Psoas muscle (tissue), 7 donors: ENCODE measurements at regions not wholly inside any gene's neighbourhood (a gene's known extent, or its start where the extent isn't known, plus 50 kb on each side); places are given as distances from the start of the nearest gene placed in this dataset.
A peak's percentile ranks its signal among the peaks of the same experiment; 100 is the strongest.

Experiments
- ATAC-seq, 4 donors: fragments of 200-7000 bp; cut with Tn5 transposase; one replicate each; pipeline ENCODE4 v1.9.1; 2020; ENCODE audit warnings: moderate library complexity in 3 of 4, mild to moderate bottlenecking in 2 of 4
- DNase-seq, 2 donors: peaks; one replicate each; pipeline ENCODE4 v3.0.0-alpha.2; 2020
- H3K27ac ChIP-seq: fragments of 200-600 bp; one replicate; pipeline ENCODE4 v1.8.0; 2022
- H3K27me3 ChIP-seq, 3 donors: fragments of 200-600 bp in 1 of 3; one replicate each; pipeline versions ENCODE4 v1.6.1 to v1.8.0; 2013 to 2022; ENCODE audit warnings: low read length in 2 of 3, mild to moderate bottlenecking in 2 of 3, moderate library complexity in 1 of 3; ENCODE audit not compliant: insufficient read depth in 3 of 3
- H3K36me3 ChIP-seq, 2 donors: fragments of 200-600 bp in 1 of 2; one replicate each; pipeline versions ENCODE4 v1.6.1 to v1.8.0; 2013 to 2022; ENCODE audit warnings: low read depth in 1 of 2, mild to moderate bottlenecking in 1 of 2, moderate library complexity in 1 of 2; ENCODE audit not compliant: insufficient read depth in 1 of 2
- H3K4me1 ChIP-seq: fragments of 200-600 bp; one replicate; pipeline ENCODE4 v1.8.0; 2022
- H3K4me3 ChIP-seq: fragments of 200-600 bp; one replicate; pipeline ENCODE4 v1.8.0; 2022; ENCODE audit warnings: mild to moderate bottlenecking
- H3K9me3 ChIP-seq: fragments of 200-600 bp; one replicate; pipeline ENCODE4 v1.8.0; 2022
- CTCF ChIP-seq: fragments of 200-600 bp; IDR thresholded peaks from one replicate; pipeline ENCODE4 v1.8.0; 2022; ENCODE audit warnings: antibody characterized with exemption
- WGBS, 3 donors: extraction: QIAGEN DNeasy Blood & Tissue Kit; methylation state at CpG; one replicate each; pipeline versions ENCODE4 v1.1.6 to v1.1.7; 2013; 5-methylcytosine and 5-hydroxymethylcytosine counted together
- intact Hi-C, 2 donors: fragments of 100-400 bp; cut with DNase I; formaldehyde crosslinking; loops; one replicate each; pipeline versions ENCODE4 v1.11.0 to v1.14.2; 2022
- donor health status: healthy with polysubstance abuse.
- donor health status: DM: no; HTN: no; CAD: no; lungs with moderate emphysema.
- donor health status: Bipolar disorder and iron deficiency.
- donor health status: healthy.
- donor health status: DM: yes; HTN: yes; CAD: no.
- donor health status: DM: no; HTN: no; CAD: no.
- donor health status: DM: yes; HTN: yes; CAD: no.

- no peak for TF ChIP-seq CTCF
- Histone ChIP-seq H3K4me1 (no peaks in the 10 kb centered on the region), H3K27ac (no peak overlapping the region), H3K36me3 (no peaks in the 10 kb centered on the region), H3K27me3 (no peaks in the 10 kb centered on the region), H3K9me3 (no peaks in the 10 kb centered on the region), H3K4me3 (no peak overlapping the region)
- no peak for ATAC-seq
- DNase-seq: no peak
- 23 to 32% (median 30%) methylated on average over 3 of the region's 3 CpGs for WGBS, 3 donors
- intact Hi-C loops: no loop called here
Observed at GRCh38 chr10:16105082-16105481, 244.8 kb upstream of the MINDY3 start.

DNA sequence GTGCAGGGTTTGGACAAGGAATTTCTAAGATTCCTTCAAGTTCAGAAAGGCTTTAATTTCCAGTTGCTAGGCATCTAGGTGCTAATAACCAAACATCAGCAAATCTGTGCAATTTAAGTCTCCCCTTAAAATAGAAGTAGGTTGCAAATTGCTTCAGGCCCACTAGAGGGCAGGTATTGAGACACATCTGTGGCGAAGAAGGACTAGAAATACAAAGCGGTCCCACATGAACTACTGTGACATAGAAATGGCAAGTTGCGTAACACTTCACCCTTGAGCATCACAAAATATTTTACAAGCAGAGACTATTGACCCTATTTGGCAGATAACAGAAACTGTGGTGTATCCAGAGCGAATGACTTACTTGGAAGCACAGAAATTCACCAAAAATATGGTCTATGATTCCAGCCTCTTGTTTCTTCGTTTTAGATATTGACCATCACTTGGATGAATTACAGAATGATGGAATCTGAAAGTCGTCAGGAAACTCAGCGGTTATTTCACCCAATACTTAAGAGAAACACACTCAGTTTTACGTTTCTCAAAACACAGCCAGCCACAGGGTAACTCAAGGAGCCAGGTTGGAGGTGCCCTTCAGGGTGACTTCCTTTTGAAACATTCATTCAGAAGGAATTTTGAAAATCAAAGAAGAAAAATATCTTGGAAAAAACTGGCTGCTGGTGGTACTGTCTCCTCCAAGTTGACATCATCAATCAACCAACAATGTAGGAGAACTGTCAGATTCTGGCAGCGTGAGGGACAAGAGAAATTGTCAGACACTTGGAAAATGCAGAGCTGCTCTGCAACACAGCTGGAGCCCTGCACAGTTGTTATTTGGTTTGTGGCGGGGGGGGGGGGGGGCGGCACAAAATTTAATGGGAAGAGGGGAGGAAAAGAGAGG lies 256.3 kb upstream of the MINDY3 start:
- DNase-seq (no peak), ATAC-seq (no peak)
- Histone ChIP-seq H3K9me3 (no peaks in the 10 kb centered on the region), H3K27me3 (no peaks in the 10 kb centered on the region), H3K36me3 (no peaks in the 10 kb centered on the region), H3K27ac (no peak overlapping the region), H3K4me3 (no peak overlapping the region), H3K4me1 (no peaks in the 10 kb centered on the region)
- intact Hi-C loops: loop anchor here in 1 of 2 donors (5.0 kb wide), 1 partner anchor 661 kb away; no protein-coding TSS in a partner anchor
- 40 to 58% (median 43%) methylated on average over 10 to 11 of the region's 11 CpGs for WGBS, 3 donors
- peak; percentile 23 for TF ChIP-seq CTCF

- Histone ChIP-seq H3K4me3 (no peak overlapping the region), H3K4me1 (no peaks in the 10 kb centered on the region), H3K27ac (no peak overlapping the region), H3K27me3 (no peaks in the 10 kb centered on the region), H3K9me3 (no peaks in the 10 kb centered on the region), H3K36me3 (no peaks in the 10 kb centered on the region)
- intact Hi-C loops: loop anchor here in 1 of 2 donors (5.0 kb wide), 1 partner anchor 660 kb away; no protein-coding TSS in a partner anchor
- no peak for ATAC-seq
- WGBS, 3 donors: 48 to 65% (median 50%) methylated on average over 4 of the region's 4 CpGs
- no peak for TF ChIP-seq CTCF
- no peak for DNase-seq
Observed at GRCh38 chr10:16117305-16117695, 257.0 kb upstream of the MINDY3 start.

GRCh38 chr10:16119445-16119844 lies 259.1 kb upstream of the MINDY3 start:
- DNase-seq (no peak), ATAC-seq (no peak)
- Histone ChIP-seq H3K27me3 (no peaks in the 10 kb centered on the region), H3K36me3 (no peaks in the 10 kb centered on the region), H3K4me1 (no peaks in the 10 kb centered on the region), H3K27ac (no peak overlapping the region), H3K9me3 (no peaks in the 10 kb centered on the region), H3K4me3 (no peak overlapping the region)
- intact Hi-C loops: loop anchor here in 1 of 2 donors (5.0 kb wide), 1 partner anchor 658 kb away; no protein-coding TSS in a partner anchor
- no peak for TF ChIP-seq CTCF
